ENCODE measurements at regions not wholly inside any gene's neighbourhood (a gene's known extent, or its start where the extent isn't known, plus 50 kb on each side); places are given as distances from the start of the nearest gene placed in this dataset.
A peak's percentile ranks its signal among the peaks of the same experiment; 100 is the strongest.

GRCh38 chr4:123325241-123325681 lies 71.3 kb upstream of the SPRY1 start:
- in situ Hi-C loops (cut with HindIII; ENCODE audit: low pct_ligation_motif_present, low pct_unique_long_range_greater_than_20kb, low sequenced_read_pairs) = no loop called here
- no peak for DNase-seq

DNA sequence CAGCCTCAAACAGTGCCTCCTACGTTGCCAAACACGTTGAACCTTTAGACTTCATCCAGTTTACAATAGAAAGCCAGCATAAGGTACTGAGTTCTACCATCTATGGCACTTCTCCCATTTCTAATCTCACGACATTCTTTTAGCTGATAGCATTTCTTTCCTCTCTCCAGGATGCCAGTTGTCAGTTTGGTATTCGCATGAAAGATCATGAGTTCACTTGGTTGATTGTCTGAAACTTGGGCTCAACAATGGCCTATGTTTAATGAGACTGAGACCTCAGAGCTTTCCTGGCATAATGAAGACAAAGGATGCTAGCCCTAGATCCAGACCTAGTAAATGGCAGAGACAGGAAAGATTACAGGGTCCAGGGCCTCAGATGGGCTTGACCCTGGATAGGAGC lies 69.2 kb upstream of the SPRY1 start:
- in situ Hi-C loops (cut with HindIII; ENCODE audit: low pct_ligation_motif_present, low pct_unique_long_range_greater_than_20kb, low sequenced_read_pairs) = no loop called here
- no peak for DNase-seq

DNA sequence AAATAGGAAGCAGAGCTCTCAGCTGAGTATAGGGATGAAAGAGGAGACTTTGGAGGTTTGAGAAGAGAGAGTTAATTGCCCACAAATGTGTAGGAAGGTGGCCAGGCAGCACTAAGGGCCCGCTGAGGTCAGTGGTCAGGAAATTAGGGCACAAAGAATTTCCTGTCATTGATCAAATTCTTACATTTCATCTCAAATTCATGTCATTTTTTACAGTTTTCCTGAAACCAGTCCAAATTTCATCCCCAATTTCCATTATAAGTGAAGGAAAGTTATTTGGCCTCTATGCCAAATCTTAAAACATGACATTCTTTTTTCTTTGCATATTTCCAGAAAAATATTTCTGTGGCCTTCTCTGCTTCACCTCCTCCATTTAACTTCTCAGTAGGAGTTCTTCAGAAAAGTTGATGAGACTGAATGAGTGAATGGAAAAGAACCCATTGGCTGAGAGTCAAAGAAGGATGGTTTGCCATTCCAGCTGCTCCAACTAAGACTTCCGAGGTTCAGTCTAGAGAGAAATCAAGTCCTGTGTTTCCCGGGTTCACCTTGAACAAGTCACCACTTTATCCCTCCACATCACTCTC lies 68.7 kb upstream of the SPRY1 start:
- in situ Hi-C loops (cut with HindIII; ENCODE audit: low pct_ligation_motif_present, low pct_unique_long_range_greater_than_20kb, low sequenced_read_pairs) = no loop called here
- DNase-seq = no peak

DNA sequence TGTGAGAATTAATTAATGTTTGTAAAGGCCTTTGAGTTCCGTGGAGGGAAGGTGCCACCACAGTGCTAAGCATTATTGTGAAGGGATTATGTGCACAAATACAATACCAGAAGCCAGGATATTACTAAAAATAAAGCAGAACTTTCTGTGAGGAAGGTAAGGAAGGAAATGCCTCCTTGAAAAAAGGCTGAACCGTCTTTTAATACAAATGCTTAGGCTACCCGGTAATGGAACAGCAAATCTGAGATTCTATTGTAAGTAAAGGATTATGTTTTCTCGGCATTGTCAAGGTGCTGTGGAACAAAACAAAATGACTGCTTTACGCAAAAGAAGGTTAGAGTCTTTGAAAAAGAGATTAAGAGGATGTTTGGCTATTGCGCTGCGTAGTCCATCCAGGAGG lies 57.9 kb upstream of the SPRY1 start:
- no peak for DNase-seq
- in situ Hi-C loops (cut with HindIII; ENCODE audit: low pct_ligation_motif_present, low pct_unique_long_range_greater_than_20kb, low sequenced_read_pairs) = no loop called here

GRCh38 chr4:123339507-123340380 lies 56.9 kb upstream of the SPRY1 start:
- no peak for DNase-seq
- in situ Hi-C loops (cut with HindIII; ENCODE audit: low pct_ligation_motif_present, low pct_unique_long_range_greater_than_20kb, low sequenced_read_pairs) = no loop called here

DNA sequence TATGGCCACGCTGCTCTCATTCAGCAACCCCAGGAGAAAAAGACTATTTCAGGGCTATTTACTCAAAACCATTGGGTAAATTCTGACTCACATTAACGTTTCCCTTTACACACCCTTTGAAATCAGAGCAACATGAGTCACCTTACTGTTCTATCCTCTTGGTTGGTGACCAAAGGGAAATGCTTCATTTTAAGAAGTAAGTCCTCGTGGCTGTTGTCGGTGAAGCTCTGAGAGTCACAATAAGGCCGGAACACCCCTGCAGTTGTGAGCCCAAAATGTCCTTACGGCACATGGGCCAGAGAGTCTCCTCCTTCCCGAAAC lies 56.3 kb upstream of the SPRY1 start:
- peak; percentile 8 for DNase-seq
- in situ Hi-C loops (cut with HindIII; ENCODE audit: low pct_ligation_motif_present, low pct_unique_long_range_greater_than_20kb, low sequenced_read_pairs) = no loop called here

GRCh38 chr4:123342498-123342897 lies 54.1 kb upstream of the SPRY1 start:
- in situ Hi-C loops (cut with HindIII; ENCODE audit: low pct_ligation_motif_present, low pct_unique_long_range_greater_than_20kb, low sequenced_read_pairs) = no loop called here
- DNase-seq = no peak

DNA sequence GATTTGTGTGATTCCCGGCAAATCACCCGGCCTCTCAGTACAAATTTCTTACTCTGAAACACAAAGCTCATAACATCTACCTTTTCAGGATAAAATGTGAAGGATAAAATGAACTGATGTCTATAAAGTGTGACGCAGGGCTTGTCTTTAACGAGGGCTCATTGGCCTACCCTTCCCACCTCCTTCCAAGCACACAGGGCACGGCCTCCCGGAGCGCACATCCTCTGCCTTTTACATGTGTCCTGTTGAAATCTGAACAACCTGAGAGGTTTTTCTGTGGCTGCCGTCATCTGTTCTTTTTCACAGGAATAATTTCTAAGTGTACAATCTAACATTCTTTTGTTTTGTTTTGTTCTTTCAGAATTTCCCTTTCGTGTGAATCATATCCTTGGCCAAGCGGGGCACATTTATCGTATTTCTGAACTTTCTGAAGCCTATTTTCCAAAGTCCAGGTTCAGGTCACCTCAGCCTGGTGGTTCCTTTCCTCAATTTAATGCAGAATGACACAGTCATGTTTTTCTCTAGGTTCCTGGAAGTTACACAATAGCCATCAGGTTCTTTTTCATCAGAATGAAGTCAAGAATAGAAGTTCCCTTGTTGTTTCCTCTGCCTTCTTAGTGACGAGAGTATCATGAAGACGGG lies 53.1 kb upstream of the SPRY1 start:
- DNase-seq = no peak

DNA sequence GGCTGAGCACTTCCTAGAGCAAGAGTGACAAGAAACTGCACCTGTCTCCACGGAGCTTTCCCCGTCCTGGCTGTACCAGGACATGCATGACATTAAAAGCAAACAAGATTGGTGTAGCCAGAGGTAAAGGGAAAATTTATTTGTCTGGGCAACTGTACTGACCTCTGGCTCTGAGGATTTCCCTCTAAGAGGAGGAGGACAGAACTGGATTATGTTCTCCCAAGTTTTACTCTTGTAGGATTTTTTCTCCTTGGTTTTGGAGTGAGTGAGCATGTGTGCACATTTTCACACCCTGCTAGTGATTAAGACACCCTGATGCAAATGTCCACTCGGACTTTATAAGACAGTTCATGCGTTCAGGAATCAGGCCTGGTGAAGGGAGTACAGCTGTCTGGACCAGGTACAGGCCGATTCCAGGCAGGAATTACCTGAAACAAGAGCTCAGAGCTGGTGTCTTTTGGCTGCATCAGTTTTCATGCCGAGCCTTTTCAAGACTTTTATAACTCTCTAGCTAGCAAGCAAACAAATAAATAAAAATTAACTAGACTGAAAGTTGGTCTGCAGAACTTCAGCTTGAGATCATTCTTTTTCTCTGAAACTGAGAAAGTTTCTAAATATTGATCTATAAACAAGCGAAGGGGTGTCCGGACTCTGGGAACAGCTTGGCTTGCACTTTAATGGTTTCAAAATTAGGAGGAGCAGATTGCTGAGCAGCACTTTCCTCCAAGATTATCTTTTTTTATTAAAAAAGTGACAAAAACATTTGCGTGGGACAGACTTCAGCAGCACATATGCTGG lies 51.3 kb upstream of the SPRY1 start:
- in situ Hi-C loops (cut with HindIII; ENCODE audit: low pct_ligation_motif_present, low pct_unique_long_range_greater_than_20kb, low sequenced_read_pairs) = no loop called here
- DNase-seq = no peak

More for the DNA sequence above, 53.1 kb upstream of the SPRY1 start:
- in situ Hi-C loops (cut with HindIII; ENCODE audit: low pct_ligation_motif_present, low pct_unique_long_range_greater_than_20kb, low sequenced_read_pairs) = no loop called here

GRCh38 chr4:123345935-123346300 lies 50.7 kb upstream of the SPRY1 start:
- no peak for DNase-seq
- in situ Hi-C loops (cut with HindIII; ENCODE audit: low pct_ligation_motif_present, low pct_unique_long_range_greater_than_20kb, low sequenced_read_pairs) = no loop called here

GRCh38 chr4:123346330-123346940 lies 50.2 kb upstream of the SPRY1 start:
- DNase-seq = no peak
- in situ Hi-C loops (cut with HindIII; ENCODE audit: low pct_ligation_motif_present, low pct_unique_long_range_greater_than_20kb, low sequenced_read_pairs) = no loop called here
